HEK293T (cell line): ENCODE measurements at regions not wholly inside any gene's neighbourhood (a gene's known extent, or its start where the extent isn't known, plus 50 kb on each side); places are given as distances from the start of the nearest gene placed in this dataset.

ENCODE experiments used
- CTCF ChIA-PET: fragments of 350-600 bp; formaldehyde crosslinking; extraction: SDS; loops from one replicate; lab custom pipeline; 2021; ENCODE audit warnings: antibody characterized with exemption, inconsistent platforms; lab: Yijun Ruan, JAX
- POLR2A ChIA-PET: fragments of 350-600 bp; formaldehyde crosslinking; extraction: SDS; loops from one replicate; lab custom pipeline; 2020; ENCODE audit warnings: antibody characterized with exemption, inconsistent platforms; lab: Yijun Ruan, JAX
- DNase-seq: peaks from one replicate; pipeline ENCODE4 v3.0.0; 2012; ENCODE audit warnings: mixed read lengths; ENCODE audit errors: extremely low spot score
- ARNT ChIP-seq: fragments of 450-650 bp; IDR thresholded peaks from 2 replicates; pipeline ENCODE4 v1.6.1; 2017; ENCODE audit warnings: mild to moderate bottlenecking
- BHLHE40 ChIP-seq: fragments of 450-650 bp; IDR thresholded peaks from 2 replicates; pipeline ENCODE4 v1.6.1; 2016; ENCODE audit warnings: mild to moderate bottlenecking, moderate library complexity, borderline replicate concordance
- CTBP1 ChIP-seq: fragments of 450-650 bp; IDR thresholded peaks from 2 replicates; pipeline ENCODE4 v1.6.1; 2016; ENCODE audit warnings: borderline replicate concordance
- ELF4 ChIP-seq: fragments of 450-650 bp; IDR thresholded peaks from 2 replicates; pipeline ENCODE4 v1.6.1; 2017; ENCODE audit warnings: antibody characterized with exemption
- FOXA1 ChIP-seq: fragments of 450-650 bp; IDR thresholded peaks from 2 replicates; pipeline ENCODE4 v1.6.1; 2016; ENCODE audit warnings: mild to moderate bottlenecking
- FOXK2 ChIP-seq: fragments of 450-650 bp; IDR thresholded peaks from 2 replicates; pipeline ENCODE4 v1.6.1; 2016; ENCODE audit warnings: mild to moderate bottlenecking
- FOXM1 ChIP-seq: fragments of 450-650 bp; IDR thresholded peaks from 2 replicates; pipeline ENCODE4 v1.6.1; 2017; ENCODE audit warnings: mild to moderate bottlenecking, borderline replicate concordance
- HDGF ChIP-seq: fragments of 450-650 bp; IDR thresholded peaks from 2 replicates; pipeline ENCODE4 v1.6.1; 2017; ENCODE audit warnings: antibody characterized with exemption, borderline replicate concordance
- L3MBTL2 ChIP-seq: fragments of 450-650 bp; conservative IDR thresholded peaks from 2 replicates; pipeline ENCODE4 v1.6.1; 2016; ENCODE audit warnings: mild to moderate bottlenecking
- LEF1 ChIP-seq: fragments of 450-650 bp; IDR thresholded peaks from 2 replicates; pipeline ENCODE4 v1.6.1; 2017; ENCODE audit warnings: mild to moderate bottlenecking, borderline replicate concordance
- NFRKB ChIP-seq: fragments of 450-650 bp; IDR thresholded peaks from 2 replicates; pipeline ENCODE4 v1.6.1; 2016; ENCODE audit warnings: mild to moderate bottlenecking, moderate library complexity
- SP1 ChIP-seq: fragments of 450-650 bp; IDR thresholded peaks from 2 replicates; pipeline ENCODE4 v1.6.1; 2017
- SUZ12 ChIP-seq: fragments of 450-650 bp; IDR thresholded peaks from 2 replicates; pipeline ENCODE4 v1.6.1; 2016; ENCODE audit warnings: mild to moderate bottlenecking
- TARDBP ChIP-seq: fragments of 450-650 bp; IDR thresholded peaks from 2 replicates; pipeline ENCODE4 v1.6.1; 2016
- ZNF384 ChIP-seq: fragments of 450-650 bp; IDR thresholded peaks from 2 replicates; pipeline ENCODE4 v1.6.1; 2016
- TF ChIP-seq, protein P1 (sequence below): fragments of 450-650 bp; IDR thresholded peaks from 2 replicates; pipeline ENCODE4 v1.6.1; 2016

DNA sequence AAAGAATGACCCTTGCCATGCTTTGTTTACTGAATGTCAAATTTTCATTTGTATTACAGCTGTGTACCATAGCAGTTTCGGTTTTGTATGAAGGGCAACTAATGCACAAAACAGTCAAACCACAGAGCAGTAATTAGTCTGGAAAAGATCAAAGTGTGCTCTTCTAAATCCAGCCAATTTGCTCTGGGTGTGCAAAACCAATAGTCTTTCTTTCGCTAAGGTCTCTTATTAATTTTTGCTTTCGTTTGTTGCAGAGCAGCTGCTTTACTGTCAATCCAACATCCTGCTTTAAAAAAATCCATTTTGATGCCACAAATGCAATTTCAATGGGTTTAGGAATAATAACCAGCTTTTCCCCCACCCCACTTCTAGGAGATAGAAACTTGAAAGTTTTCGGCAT lies 114.2 kb downstream of the BRMS1L start:
- TF ChIP-seq FOXM1 (no peak), ZNF384 (no peak), LEF1 (no peak)
- TF ChIP-seq, protein P1, sequence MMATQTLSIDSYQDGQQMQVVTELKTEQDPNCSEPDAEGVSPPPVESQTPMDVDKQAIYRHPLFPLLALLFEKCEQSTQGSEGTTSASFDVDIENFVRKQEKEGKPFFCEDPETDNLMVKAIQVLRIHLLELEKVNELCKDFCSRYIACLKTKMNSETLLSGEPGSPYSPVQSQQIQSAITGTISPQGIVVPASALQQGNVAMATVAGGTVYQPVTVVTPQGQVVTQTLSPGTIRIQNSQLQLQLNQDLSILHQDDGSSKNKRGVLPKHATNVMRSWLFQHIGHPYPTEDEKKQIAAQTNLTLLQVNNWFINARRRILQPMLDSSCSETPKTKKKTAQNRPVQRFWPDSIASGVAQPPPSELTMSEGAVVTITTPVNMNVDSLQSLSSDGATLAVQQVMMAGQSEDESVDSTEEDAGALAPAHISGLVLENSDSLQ = no peak
- ChIA-PET CTCF (no interaction called here), POLR2A (no interaction called here)
- no peak for DNase-seq

DNA sequence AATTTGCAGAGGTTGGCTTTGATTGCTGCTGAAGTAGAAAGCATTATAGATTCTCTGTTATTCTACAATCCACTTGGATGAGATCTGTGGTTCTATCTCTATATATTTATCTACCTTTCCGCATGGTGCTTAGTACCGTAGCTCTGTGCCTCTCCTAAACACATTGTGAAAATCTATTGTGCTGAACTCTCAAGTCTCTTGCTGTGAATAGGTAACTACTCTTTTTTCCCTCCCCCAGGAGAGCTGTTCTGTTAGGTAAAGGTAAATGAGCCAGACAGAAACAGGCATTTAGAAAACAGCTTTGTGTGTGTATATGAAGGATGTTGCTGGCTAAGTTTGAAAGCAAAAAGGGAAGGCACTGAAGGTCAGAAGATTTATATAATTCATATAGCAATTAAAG lies 112.6 kb downstream of the BRMS1L start:
- POLR2A ChIA-PET = no interaction called here
- CTCF ChIA-PET = no interaction called here
- TF ChIP-seq CTBP1 = no peak
- no peak for DNase-seq

DNA sequence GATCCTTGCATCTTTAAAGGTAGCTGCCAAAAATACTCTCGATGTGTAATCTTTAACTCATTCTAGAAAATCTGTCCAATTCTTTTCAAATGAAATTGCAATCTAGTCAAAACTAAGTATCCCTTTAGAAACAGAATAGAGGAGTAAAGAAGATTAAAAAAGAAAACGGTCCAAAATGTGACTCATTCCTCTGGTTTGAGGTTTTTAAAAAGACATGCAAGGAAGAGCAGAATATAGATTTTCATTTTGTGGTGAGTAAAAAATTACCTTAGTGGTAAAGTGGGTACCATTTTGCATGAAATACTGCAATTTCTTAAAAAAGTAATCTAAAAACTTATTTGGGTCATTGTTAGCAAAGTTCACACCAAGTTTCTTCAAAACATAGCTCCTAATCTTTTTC lies 108.4 kb downstream of the BRMS1L start:
- ChIA-PET CTCF (no interaction called here), POLR2A (no interaction called here)
- TF ChIP-seq FOXK2 = no peak
- TF ChIP-seq BHLHE40 = no peak
- no peak for TF ChIP-seq SUZ12
- TF ChIP-seq L3MBTL2 = no peak
- no peak for TF ChIP-seq TARDBP
- TF ChIP-seq FOXA1 = no peak
- TF ChIP-seq, protein P1 = no peak
- TF ChIP-seq ZNF384 = no peak
- no peak for TF ChIP-seq LEF1
- no peak for DNase-seq

DNA sequence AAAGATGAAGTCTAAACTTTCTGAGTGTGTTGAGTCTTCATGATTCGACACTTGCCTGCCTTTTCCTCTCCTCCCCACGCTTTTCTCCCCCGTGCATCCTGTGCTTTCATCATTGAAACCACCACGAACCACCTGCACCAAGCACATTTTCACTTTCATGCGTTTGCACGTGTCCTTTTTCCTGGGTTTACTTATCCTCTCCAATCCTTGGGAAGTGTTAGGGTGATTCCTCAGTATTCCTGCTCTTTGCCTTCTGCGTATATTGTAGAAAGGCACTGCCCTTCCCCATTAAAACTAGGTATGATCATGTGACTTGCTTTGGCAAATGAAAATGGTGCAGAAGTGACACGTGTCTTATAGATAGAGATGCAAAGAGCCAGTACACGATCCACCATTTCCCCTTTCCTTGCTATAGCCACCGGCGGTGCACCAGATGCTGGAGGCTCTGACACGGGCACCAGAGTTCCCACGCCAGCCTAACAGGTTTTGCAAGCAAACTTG lies 106.6 kb downstream of the BRMS1L start:
- ChIA-PET POLR2A (no interaction called here), CTCF (no interaction called here)
- TF ChIP-seq NFRKB (no peak), LEF1 (no peak), TARDBP (no peak), CTBP1 (no peak), BHLHE40 (no peak), HDGF (no peak), ARNT (no peak), FOXA1 (no peak), L3MBTL2 (no peak), FOXK2 (no peak), ZNF384 (no peak), SP1 (no peak), ELF4 (no peak), SUZ12 (no peak), FOXM1 (no peak)
- TF ChIP-seq, protein P1 = no peak
- no peak for DNase-seq

DNA sequence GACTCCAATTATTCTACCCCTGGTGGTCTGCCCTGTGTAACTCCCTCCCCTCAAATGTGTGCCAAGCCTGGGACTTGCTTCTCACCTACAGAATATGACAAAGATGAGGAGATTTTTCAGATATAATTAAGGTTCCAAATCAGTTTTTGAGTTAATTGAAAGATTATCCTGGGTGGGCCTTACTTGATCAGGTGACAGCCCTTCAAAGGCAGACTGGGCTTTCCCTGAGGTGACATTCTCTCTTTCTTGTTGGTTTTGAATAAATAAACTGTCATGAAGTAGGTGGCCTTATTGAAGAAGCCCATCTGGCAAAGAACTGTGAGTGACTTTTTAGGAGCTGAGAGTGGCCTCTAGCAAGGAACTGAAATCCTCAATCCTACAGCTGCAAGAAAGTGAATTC lies 106.0 kb downstream of the BRMS1L start:
- no peak for DNase-seq

DNA sequence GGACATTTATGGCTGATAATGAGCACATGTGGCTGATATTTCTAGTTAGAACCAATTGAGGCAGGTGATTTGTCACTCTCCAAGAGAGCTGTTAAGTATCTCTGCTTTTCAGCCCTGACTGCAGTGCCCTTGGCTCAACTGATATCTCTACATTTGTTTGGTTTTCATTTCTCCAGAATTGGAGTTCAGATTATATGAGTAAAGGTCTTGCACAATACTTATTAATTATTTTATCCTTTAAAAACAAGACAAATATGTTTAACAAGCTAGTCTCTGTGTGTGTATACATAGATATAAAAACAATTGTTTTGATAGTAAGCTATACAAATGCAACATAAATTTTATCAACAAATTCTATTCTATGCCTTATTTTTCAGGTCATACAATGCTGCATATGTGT lies 105.2 kb downstream of the BRMS1L start:
- DNase-seq = no peak
- TF ChIP-seq, protein P1 = no peak
- TF ChIP-seq SP1 (no peak), HDGF (no peak), NFRKB (no peak)
- ChIA-PET POLR2A (no interaction called here), CTCF (no interaction called here)

More for the DNA sequence above, 106.0 kb downstream of the BRMS1L start:
- POLR2A ChIA-PET = no interaction called here
- TF ChIP-seq FOXA1 = no peak
- no peak for TF ChIP-seq HDGF
- TF ChIP-seq BHLHE40 = no peak
- no peak for TF ChIP-seq LEF1
- TF ChIP-seq ZNF384 = no peak
- no peak for TF ChIP-seq FOXM1
- TF ChIP-seq SUZ12 = no peak
- no peak for TF ChIP-seq NFRKB
- no peak for TF ChIP-seq FOXK2
- no peak for TF ChIP-seq ELF4
- no peak for TF ChIP-seq L3MBTL2
- TF ChIP-seq, protein P1 = no peak
- TF ChIP-seq SP1 = no peak
- CTCF ChIA-PET = no interaction called here
